GM21390 (cell line): ENCODE measurements at regions not wholly inside any gene's neighbourhood (a gene's known extent, or its start where the extent isn't known, plus 50 kb on each side); places are given as distances from the start of the nearest gene placed in this dataset.

Experiments
- ATAC-seq: cut with Tn5 transposase; IDR thresholded peaks from one replicate; pipeline ENCODE4 v1.9.1; 2021; ENCODE audit not compliant: unreplicated experiment

GRCh38 chr9:26112724-26113123, 434.5 kb upstream of the TUSC1 start:
- ATAC-seq = no peak

DNA sequence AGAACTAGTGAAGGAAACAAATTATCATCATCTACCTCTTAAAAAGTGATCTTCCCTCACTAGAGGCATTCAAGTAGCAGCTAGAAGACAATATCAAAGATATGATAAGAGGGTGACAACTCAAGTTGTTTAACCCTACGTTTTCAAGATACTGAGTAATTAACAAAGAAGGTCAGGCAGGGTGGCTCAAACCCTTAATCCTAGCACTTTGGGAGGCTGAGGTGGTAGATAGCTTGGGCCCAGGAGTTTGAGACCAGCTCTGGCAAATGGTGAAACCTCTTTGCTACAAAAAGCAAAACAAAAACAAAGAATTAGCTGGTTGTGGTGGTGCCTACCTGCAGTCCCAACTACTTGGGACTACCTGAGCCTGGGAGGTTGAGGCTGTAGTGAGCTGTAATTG, 408.2 kb upstream of the TUSC1 start:
- ATAC-seq = no peak

DNA sequence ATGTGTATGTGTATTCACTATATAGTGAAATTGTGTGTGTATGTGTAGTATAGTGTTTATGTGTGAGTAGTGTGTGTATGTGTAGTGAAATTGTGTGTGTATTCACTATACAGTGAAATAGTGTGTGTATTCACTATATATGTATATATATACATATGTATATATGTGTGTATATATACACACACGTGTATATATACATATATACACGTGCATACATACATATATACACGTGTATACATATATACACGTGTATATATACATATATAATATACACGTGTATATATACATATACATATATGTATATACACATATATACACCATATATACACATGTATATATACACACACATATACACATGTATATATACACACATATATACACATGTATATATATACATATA, 403.6 kb upstream of the TUSC1 start:
- ATAC-seq = no peak

- no peak for ATAC-seq
Observed at GRCh38 chr9:26078706-26079105, 400.5 kb upstream of the TUSC1 start.

DNA sequence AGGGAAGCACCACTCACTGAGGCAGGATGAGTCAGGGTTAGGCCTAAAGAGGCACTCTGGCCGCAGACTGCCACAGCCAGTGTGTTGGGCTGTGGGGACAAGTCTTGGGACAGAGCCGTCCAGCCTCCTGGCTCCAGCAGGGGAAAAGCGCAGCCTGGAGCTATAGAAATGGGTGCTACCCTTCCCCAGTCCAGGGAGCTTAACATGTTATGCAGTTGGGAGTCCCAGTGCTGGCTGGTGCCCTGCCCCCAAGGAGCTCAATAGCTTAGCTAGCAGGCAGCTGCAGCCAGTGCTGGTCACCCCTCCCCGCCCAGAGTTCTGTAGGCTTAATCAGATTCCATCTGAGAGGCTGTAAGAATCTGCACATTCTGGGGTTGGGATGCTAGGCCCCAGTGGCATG, 399.6 kb upstream of the TUSC1 start:
- no peak for ATAC-seq

DNA sequence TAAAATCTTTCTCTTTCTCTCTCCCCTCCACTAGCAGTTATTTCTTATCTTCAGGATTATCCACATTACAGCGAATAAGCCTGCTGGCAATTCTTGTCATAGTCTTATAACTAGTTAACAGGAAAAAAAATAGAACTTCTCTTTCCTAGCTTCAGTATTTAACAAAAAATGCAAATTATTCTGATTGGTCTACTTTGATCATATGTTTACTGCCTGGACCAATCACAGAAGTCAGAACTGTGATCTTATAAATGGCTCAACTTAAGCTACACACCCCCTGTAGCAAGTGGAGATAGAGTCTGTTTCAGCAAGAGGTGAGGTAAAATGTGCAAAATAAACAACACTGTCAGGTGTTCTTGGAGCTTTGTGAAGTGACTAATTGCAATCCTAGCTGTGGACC, 389.4 kb upstream of the TUSC1 start:
- no peak for ATAC-seq

DNA sequence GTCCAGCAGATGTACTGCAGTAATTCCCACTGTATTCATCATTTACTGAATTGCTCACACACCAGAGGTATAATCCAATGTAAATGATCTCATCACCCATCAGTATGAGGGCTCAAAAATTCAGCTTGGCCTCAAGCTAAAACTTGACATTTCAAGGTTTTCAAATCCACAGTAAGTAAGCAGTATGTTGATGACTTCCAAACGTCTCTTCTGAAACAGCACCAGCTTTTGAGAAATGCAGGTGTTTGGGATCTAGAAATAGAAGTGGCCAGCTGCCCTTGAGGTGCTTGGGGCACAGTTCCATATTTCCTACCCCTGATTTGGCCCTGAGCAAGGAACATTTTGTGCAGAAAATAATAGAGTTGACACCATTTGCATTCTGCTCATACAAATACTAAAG, 388.0 kb upstream of the TUSC1 start:
- no peak for ATAC-seq

DNA sequence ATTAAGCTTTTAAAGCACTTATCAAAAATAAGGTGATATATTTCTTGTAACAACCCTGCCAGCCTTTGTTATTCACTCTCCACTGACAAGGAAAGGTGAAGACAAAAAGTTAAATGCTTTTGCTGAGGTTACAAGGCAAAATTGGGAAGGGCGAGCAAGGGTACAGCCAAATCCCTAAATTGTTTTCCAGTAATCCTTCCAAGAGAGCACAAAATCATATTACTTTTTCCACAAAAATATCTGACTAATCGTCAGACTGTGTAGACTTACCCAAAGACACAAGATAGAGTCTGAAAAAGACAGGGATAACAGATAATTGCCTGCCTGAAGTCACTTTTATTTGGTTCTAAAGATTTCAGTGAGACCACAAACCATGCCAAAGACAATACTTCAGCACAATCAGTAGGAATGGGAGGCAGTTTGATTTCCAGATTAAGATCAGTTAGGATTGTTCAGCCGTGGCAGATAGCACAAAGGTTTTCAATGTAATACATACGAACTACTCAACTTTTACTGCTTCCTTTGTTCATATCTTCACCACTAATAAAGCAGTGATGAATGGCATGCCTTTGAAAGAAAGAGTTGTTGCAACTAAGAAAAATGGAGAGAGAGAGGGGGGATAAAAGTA, 383.8 kb upstream of the TUSC1 start:
- ATAC-seq = no peak

- no peak for ATAC-seq
Observed at GRCh38 chr9:26058111-26058895, 380.1 kb upstream of the TUSC1 start.

- ATAC-seq = no peak
Observed at GRCh38 chr9:26057050-26057449, 378.8 kb upstream of the TUSC1 start.

- no peak for ATAC-seq
Observed at GRCh38 chr9:26054600-26055520, 376.6 kb upstream of the TUSC1 start.

DNA sequence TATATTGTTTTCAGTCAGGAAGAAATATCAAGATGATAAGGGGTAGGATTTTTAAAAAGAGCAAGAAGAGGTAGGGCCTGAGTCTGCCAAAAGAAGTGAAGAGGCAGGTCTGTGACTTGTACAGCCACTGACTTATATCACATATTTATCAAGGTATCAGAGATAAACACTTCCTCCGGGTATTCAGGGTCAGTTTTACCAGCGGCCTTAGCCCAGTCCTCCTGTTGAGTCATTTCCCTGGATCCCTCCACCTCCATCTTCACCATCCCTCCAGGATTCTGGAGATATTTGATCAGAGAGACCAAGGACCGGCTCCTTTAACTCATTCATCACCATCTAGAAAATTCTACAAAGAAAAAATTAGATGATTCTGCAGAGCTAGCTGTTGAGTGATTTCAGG, 375.7 kb upstream of the TUSC1 start:
- no peak for ATAC-seq

- no peak for ATAC-seq
Observed at GRCh38 chr9:26043431-26043830, 365.2 kb upstream of the TUSC1 start.

GRCh38 chr9:26034786-26035185, 356.5 kb upstream of the TUSC1 start:
- ATAC-seq = no peak

- no peak for ATAC-seq
Observed at GRCh38 chr9:26033336-26033735, 355.1 kb upstream of the TUSC1 start.

- no peak for ATAC-seq
Observed at GRCh38 chr9:26026423-26027100, 348.3 kb upstream of the TUSC1 start.

GRCh38 chr9:26013199-26013598, 335.0 kb upstream of the TUSC1 start:
- no peak for ATAC-seq

GRCh38 chr9:26012797-26013196, 334.6 kb upstream of the TUSC1 start:
- ATAC-seq = no peak

DNA sequence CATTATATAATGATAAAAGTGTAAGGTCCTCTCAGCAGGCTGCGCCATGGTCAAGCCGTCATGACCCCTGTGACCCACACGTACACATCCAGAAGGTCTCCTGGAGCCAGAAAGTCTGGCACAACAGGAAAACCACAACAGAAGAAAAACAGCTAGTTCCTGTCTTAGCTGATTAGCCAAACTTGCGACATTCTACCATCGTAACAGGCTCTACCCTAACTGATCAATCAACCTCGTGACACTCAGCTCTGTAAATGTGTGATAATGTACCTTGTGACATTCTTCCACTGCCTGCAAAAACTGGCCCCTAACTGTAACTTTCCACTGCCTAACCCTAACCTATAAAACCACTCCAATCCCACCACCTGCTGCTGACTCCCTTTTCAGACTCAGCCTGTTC, 316.4 kb upstream of the TUSC1 start:
- no peak for ATAC-seq

DNA sequence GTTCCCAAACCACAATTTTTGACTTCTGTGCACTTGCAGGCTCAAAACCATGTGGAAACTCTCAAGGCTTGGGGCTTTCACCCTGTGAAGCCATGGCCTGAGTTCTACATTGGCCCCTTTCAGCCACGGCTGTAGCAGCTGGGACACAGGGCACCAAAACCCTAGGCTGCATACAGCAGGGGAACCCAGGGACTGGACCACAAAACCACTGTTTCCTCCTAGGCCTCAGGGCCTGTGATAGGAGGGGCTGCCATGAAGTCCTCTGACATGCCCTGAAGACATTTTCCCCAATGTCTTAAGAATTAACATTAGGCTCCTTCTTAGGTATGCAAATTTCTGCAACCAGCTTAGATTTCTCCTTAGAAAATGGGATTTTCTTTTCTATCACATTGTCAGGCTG, 312.1 kb upstream of the TUSC1 start:
- no peak for ATAC-seq

- no peak for ATAC-seq
Observed at GRCh38 chr9:25975667-25976066, 297.4 kb upstream of the TUSC1 start.
